Tibial nerve (tissue), 4 donors: ENCODE measurements at regions not wholly inside any gene's neighbourhood (a gene's known extent, or its start where the extent isn't known, plus 50 kb on each side); places are given as distances from the start of the nearest gene placed in this dataset.
"Not testable (repeated sequence)": the region's sequence is repeated elsewhere in the genome, so short reads cannot be mapped to it uniquely, and the experiment has no call there.

Source experiments
- DNase-seq, 2 donors: peaks; one replicate each; pipeline ENCODE4 v3.0.0-alpha.2; 2019; ENCODE audit warnings: low spot score in 2 of 2
- H3K27ac ChIP-seq, 4 donors: fragments of 200-600 bp; sonication (generic) in 3 of 4; one replicate each; pipeline ENCODE4 v1.5.1; 2017 to 2019; ENCODE audit warnings: mild to moderate bottlenecking in 1 of 4
- H3K27me3 ChIP-seq, 2 donors: fragments of 200-600 bp; sonication (generic) in 1 of 2; one replicate each; pipeline versions ENCODE4 v1.5.1 to v1.6.0; 2017 to 2019
- H3K36me3 ChIP-seq, 3 donors: fragments of 200-600 bp; sonication (generic); one replicate each; pipeline ENCODE4 v1.5.1; 2018 to 2019
- H3K4me1 ChIP-seq, 4 donors: fragments of 200-600 bp; sonication (generic) in 3 of 4; one replicate each; pipeline ENCODE4 v1.5.1; 2017 to 2019
- H3K4me3 ChIP-seq, 4 donors: fragments of 200-600 bp; sonication (generic) in 3 of 4; one replicate each; pipeline ENCODE4 v1.5.1; 2017 to 2019; ENCODE audit warnings: mild to moderate bottlenecking in 1 of 4, moderate library complexity in 1 of 4
- H3K9me3 ChIP-seq, 4 donors: fragments of 200-600 bp; sonication (generic) in 3 of 4; one replicate each; pipeline ENCODE4 v1.5.1; 2017 to 2019
- CTCF ChIP-seq, 5 experiments: fragments of 200-600 bp in 3 of 5; fragments of 450-650 bp in 2 of 5; sonication (generic) in 3 of 5; IDR thresholded peaks; one replicate each; pipeline ENCODE4 v1.5.1; 2016 to 2019; ENCODE audit warnings: antibody characterized with exemption in 5 of 5, mild to moderate bottlenecking in 3 of 5, moderate library complexity in 2 of 5
- EP300 ChIP-seq, 2 donors: sonication (generic); formaldehyde crosslinking; IDR thresholded peaks; one replicate each; pipeline ENCODE4 v1.6.1; 2017; ENCODE audit warnings: antibody characterized with exemption in 2 of 2, mild to moderate bottlenecking in 1 of 2
- POLR2A ChIP-seq, 2 donors: fragments of 450-650 bp; IDR thresholded peaks; one replicate each; pipeline ENCODE4 v1.6.1; 2017; ENCODE audit warnings: antibody characterized with exemption in 2 of 2, mild to moderate bottlenecking in 2 of 2, moderate library complexity in 2 of 2
- WGBS, 2 donors: methylation state at CpG; one replicate each; pipeline ENCODE4 v1.1.5; 2018; 5-methylcytosine and 5-hydroxymethylcytosine counted together

DNA sequence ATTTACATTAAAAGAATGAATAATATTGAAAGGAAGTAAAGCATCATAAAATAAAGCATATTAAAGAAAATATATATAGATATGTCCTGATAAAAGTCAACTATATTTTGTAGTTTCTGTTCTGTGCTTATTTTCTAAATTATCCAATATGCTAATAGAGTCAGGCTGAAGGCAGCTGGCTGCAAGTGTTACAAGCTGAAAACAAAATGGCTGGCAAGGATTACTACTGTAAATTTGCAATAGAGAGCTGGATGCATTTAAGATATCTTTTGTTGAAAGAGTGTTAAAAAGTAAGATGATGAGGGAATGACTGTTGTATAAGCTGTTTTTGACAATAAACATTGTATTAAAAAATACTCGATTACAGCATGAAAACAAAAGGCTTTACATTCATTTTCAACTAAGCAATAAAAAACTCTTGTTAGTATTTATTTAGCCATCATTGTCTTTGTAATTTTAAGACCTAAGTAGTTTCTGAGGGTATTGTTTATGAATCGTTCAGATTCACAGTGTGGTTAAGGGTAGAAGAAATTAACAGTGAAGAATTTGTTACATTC lies 76.3 kb downstream of the TANC2 start:
- no peak for DNase-seq
- no peaks in the 10 kb centered on the region for H3K36me3 ChIP-seq
- no peaks in the 10 kb centered on the region for H3K9me3 ChIP-seq
- peaks cover 0 to 44% (median 4%) of the 10 kb centered on the region in 4 donors for H3K4me1 ChIP-seq
- 27 to 38% methylated on average over 2 of the region's 2 CpGs for WGBS, 2 donors
- TF ChIP-seq EP300 (IDR thresholded peaks at IDR 0.05) (no peak), POLR2A (IDR thresholded peaks at IDR 0.05) (no peak), CTCF (IDR thresholded peaks at IDR 0.05) (no peak)
- H3K27me3 ChIP-seq: no peaks in the 10 kb centered on the region
- no peak overlapping the region for H3K27ac ChIP-seq
- no peak overlapping the region for H3K4me3 ChIP-seq

- not testable (repeated sequence) for H3K27me3 ChIP-seq, DNase-seq, H3K36me3 ChIP-seq, H3K9me3 ChIP-seq, H3K4me3 ChIP-seq, H3K4me1 ChIP-seq, H3K27ac ChIP-seq
- WGBS, 2 donors: 96 to 100% methylated on average over 2 of the region's 2 CpGs
Measured at GRCh38 chr17:63057560-63057959, 91.5 kb downstream of the TANC2 start.

DNA sequence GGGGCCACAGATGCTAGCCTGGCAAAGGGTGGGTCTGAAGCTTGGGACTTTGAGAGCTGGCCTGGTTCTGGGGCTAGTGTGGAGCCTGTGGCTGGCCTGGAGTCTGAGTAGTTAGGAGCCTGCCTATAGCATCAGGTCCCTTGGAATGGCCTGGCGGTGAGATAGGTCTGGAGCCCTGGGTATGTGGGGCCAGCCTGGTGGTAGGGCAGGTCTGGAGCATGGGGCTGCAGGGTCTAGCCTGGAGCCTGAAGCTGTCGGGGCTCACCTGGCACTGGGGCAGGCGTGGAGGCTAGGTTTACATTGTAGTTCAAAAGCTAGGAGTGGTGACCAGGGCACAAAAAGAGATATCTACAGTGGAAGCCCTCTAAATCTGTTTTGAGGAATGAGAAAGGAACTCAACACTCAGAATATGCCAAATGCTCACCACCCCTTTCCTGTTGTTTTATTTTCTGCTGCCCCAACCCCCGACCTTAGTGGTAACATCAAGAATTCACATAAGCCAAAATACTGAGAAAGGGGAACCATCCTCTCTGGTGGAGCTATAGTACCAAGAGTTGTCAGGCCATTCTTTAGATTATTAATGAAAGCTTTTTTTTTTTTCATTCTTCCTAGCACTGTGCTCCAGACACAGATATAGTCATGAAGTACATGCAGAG lies 100.3 kb downstream of the TANC2 start:
- no peak for TF ChIP-seq EP300 (IDR thresholded peaks at IDR 0.05)
- TF ChIP-seq CTCF (IDR thresholded peaks at IDR 0.05): no peak
- TF ChIP-seq POLR2A (IDR thresholded peaks at IDR 0.05): no peak
- Histone ChIP-seq H3K4me3 (no peak overlapping the region), H3K9me3 (no peaks in the 10 kb centered on the region), H3K27ac (no peak overlapping the region), H3K27me3 (no peaks in the 10 kb centered on the region), H3K36me3 (no peaks in the 10 kb centered on the region), H3K4me1 (peaks cover 0 to 7% (median 0%) of the 10 kb centered on the region in 4 donors)
- 93 to 95% methylated on average over 4 of the region's 4 CpGs for WGBS, 2 donors
- no peak for DNase-seq

GRCh38 chr17:63069245-63069644 lies 103.2 kb downstream of the TANC2 start:
- no peak for TF ChIP-seq POLR2A (IDR thresholded peaks at IDR 0.05)
- TF ChIP-seq CTCF (IDR thresholded peaks at IDR 0.05): no peak
- TF ChIP-seq EP300 (IDR thresholded peaks at IDR 0.05): no peak

GRCh38 chr17:63070031-63070430 lies 104.0 kb downstream of the TANC2 start:
- peaks cover 0 to 7% (median 0%) of the 10 kb centered on the region in 4 donors for H3K4me1 ChIP-seq
- H3K36me3 ChIP-seq: no peaks in the 10 kb centered on the region
- 93 to 96% methylated on average over 1 of the region's 1 CpG for WGBS, 2 donors
- no peak for DNase-seq
- no peak overlapping the region for H3K27ac ChIP-seq
- TF ChIP-seq EP300 (IDR thresholded peaks at IDR 0.05) (no peak), POLR2A (IDR thresholded peaks at IDR 0.05) (no peak), CTCF (IDR thresholded peaks at IDR 0.05) (no peak)
- no peaks in the 10 kb centered on the region for H3K9me3 ChIP-seq
- H3K4me3 ChIP-seq: no peak overlapping the region
- no peaks in the 10 kb centered on the region for H3K27me3 ChIP-seq

More at GRCh38 chr17:63069245-63069644, 103.2 kb downstream of the TANC2 start:
- H3K27me3 ChIP-seq: no peaks in the 10 kb centered on the region
- no peak for DNase-seq
- peaks cover 0 to 7% (median 0%) of the 10 kb centered on the region in 4 donors for H3K4me1 ChIP-seq
- H3K36me3 ChIP-seq: no peaks in the 10 kb centered on the region
- 67 to 77% methylated on average over 1 of the region's 1 CpG for WGBS, 2 donors
- no peak overlapping the region for H3K4me3 ChIP-seq
- no peaks in the 10 kb centered on the region for H3K9me3 ChIP-seq
- H3K27ac ChIP-seq: no peak overlapping the region
